H1 (cell line): ENCODE measurements at regions not wholly inside any gene's neighbourhood (a gene's known extent, or its start where the extent isn't known, plus 50 kb on each side); places are given as distances from the start of the nearest gene placed in this dataset.

Source experiments
- BRCA1 ChIP-seq: IDR thresholded peaks from 2 replicates; pipeline ENCODE4 v1.6.1; 2012; ENCODE audit warnings: low read depth, low read length, improper control_type of control experiment
- CHD7 ChIP-seq: fragments of 300-600 bp; sonication (generic); IDR thresholded peaks from 2 replicates; pipeline ENCODE4 v1.7.1; 2012; ENCODE audit warnings: low read length, moderate library complexity, mild to moderate bottlenecking, inconsistent platforms; ENCODE audit not compliant: insufficient replicate concordance
- EP300 ChIP-seq, 2 experiments: IDR thresholded peaks; 1 replicate in 1 of 2; 2 replicates in 1 of 2; pipeline ENCODE4 v1.6.1; 2011 to 2012; ENCODE audit warnings: low read depth in 2 of 2, low read length in 2 of 2, mild to moderate bottlenecking in 2 of 2, borderline replicate concordance in 1 of 2, inconsistent platforms in 1 of 2, moderate library complexity in 1 of 2
- NRF1 ChIP-seq: IDR thresholded peaks from 2 replicates; pipeline ENCODE4 v1.6.1; 2011; ENCODE audit warnings: mild to moderate bottlenecking, low read depth, low read length, improper control_type of control experiment
- SRF ChIP-seq: IDR thresholded peaks from 2 replicates; pipeline ENCODE4 v1.6.1; 2011; ENCODE audit warnings: mild to moderate bottlenecking, low read depth, low read length, moderate library complexity
- SUZ12 ChIP-seq: fragments of 200-600 bp; sonication (generic); IDR thresholded peaks from 2 replicates; pipeline ENCODE4 v1.6.1; 2012; ENCODE audit warnings: mild to moderate bottlenecking, inconsistent platforms, low read length, moderate library complexity, mixed read lengths

GRCh38 chr11:133595998-133596590 is 63.8 kb upstream of the OPCML start (continued):
- TF ChIP-seq CHD7 = no peak
- TF ChIP-seq NRF1 = no peak
- TF ChIP-seq SRF = no peak
- TF ChIP-seq BRCA1 = no peak
- no peak for TF ChIP-seq EP300 (IDR thresholded peaks at IDR 0.05; ENCODE audit: borderline replicate concordance in 1 of 2, low read depth in 2 of 2, low read length in 2 of 2)
- TF ChIP-seq SUZ12 = no peak
